Left ventricle myocardium inferior (tissue), 1 donor: ENCODE measurements at regions not wholly inside any gene's neighbourhood (a gene's known extent, or its start where the extent isn't known, plus 50 kb on each side); places are given as distances from the start of the nearest gene placed in this dataset.

Experiments
- DNase-seq: peaks from one replicate; pipeline ENCODE4 v3.0.0-alpha.2; 2020
- H3K27ac ChIP-seq: fragments of 200-600 bp; replicated peaks from 2 replicates; pipeline ENCODE4 v1.8.0; 2021
- H3K27me3 ChIP-seq: fragments of 200-600 bp; 2 replicates; pipeline ENCODE4 v1.8.0; 2021; ENCODE audit warnings: low read depth
- H3K36me3 ChIP-seq: fragments of 200-600 bp; 2 replicates; pipeline ENCODE4 v1.8.0; 2021
- H3K4me1 ChIP-seq: fragments of 200-600 bp; 2 replicates; pipeline ENCODE4 v1.8.0; 2021
- H3K4me3 ChIP-seq: fragments of 200-600 bp; 2 replicates; pipeline ENCODE4 v1.8.0; 2021; ENCODE audit warnings: mild to moderate bottlenecking, moderate library complexity
- H3K9me3 ChIP-seq: fragments of 200-600 bp; replicated peaks from 2 replicates; pipeline ENCODE4 v1.8.0; 2021
- CTCF ChIP-seq: fragments of 200-600 bp; IDR thresholded peaks from 2 replicates; pipeline ENCODE4 v1.8.0; 2021; ENCODE audit warnings: antibody characterized with exemption, mild to moderate bottlenecking, borderline replicate concordance
- intact Hi-C: fragments of 100-400 bp; cut with micrococcal nuclease; formaldehyde crosslinking; loops from one replicate; pipeline ENCODE4 v1.11.0; 2022
- donor health status: DM: no; HTN: yes; CAD: no; lungs with severe emphysema.

- no peaks in the 10 kb centered on the region for H3K9me3 ChIP-seq
- no peaks in the 10 kb centered on the region for H3K27me3 ChIP-seq
- TF ChIP-seq CTCF, result no peak
- intact Hi-C loops, result no loop called here
- no peaks in the 10 kb centered on the region for H3K36me3 ChIP-seq
- H3K27ac ChIP-seq, result peak overlapping the region; percentile 52
- H3K4me3 ChIP-seq, result no peak overlapping the region
- no peak for DNase-seq
- peaks cover 57% of the 10 kb centered on the region for H3K4me1 ChIP-seq
Measured at GRCh38 chr2:62307469-62308389, 111.8 kb downstream of the B3GNT2 start.

- H3K27ac ChIP-seq, result peak overlapping the region; percentile 52
- H3K9me3 ChIP-seq, result no peaks in the 10 kb centered on the region
- no peak for TF ChIP-seq CTCF
- no peak for DNase-seq
- no peaks in the 10 kb centered on the region for H3K27me3 ChIP-seq
- H3K4me1 ChIP-seq, result peaks cover 57% of the 10 kb centered on the region
- no peaks in the 10 kb centered on the region for H3K36me3 ChIP-seq
- intact Hi-C loops, result no loop called here
- no peak overlapping the region for H3K4me3 ChIP-seq
Measured at GRCh38 chr2:62306751-62307468, 111.0 kb downstream of the B3GNT2 start.

GRCh38 chr2:62305421-62306176 lies 109.7 kb downstream of the B3GNT2 start:
- intact Hi-C loops, result no loop called here
- Histone ChIP-seq H3K4me1 (peaks cover 57% of the 10 kb centered on the region), H3K4me3 (no peak overlapping the region), H3K27me3 (no peaks in the 10 kb centered on the region), H3K36me3 (no peaks in the 10 kb centered on the region), H3K27ac (peak overlapping the region; percentile 51), H3K9me3 (no peaks in the 10 kb centered on the region)
- DNase-seq, result no peak
- TF ChIP-seq CTCF, result no peak

- Histone ChIP-seq H3K36me3 (no peaks in the 10 kb centered on the region), H3K27ac (peak overlapping the region; percentile 51), H3K9me3 (no peaks in the 10 kb centered on the region), H3K4me1 (peaks cover 48% of the 10 kb centered on the region), H3K27me3 (no peaks in the 10 kb centered on the region), H3K4me3 (no peak overlapping the region)
- TF ChIP-seq CTCF, result no peak
- peak; percentile 45 for DNase-seq
- intact Hi-C loops, result no loop called here
Measured at GRCh38 chr2:62304429-62305417, 108.8 kb downstream of the B3GNT2 start.
